GM13976 (cell line): ENCODE measurements at regions not wholly inside any gene's neighbourhood (a gene's known extent, or its start where the extent isn't known, plus 50 kb on each side); places are given as distances from the start of the nearest gene placed in this dataset.

Experiments used
- DNase-seq: peaks from one replicate; pipeline ENCODE4 v3.0.0; 2012; ENCODE audit warnings: low spot score
- in situ Hi-C: fragments of 300-500 bp; cut with MboI; formaldehyde crosslinking; loops from one replicate; pipeline ENCODE4 v1.12.0; 2022; ENCODE audit warnings: low sequenced_read_pairs, mixed read lengths, inconsistent platforms; ENCODE audit not compliant: unreplicated experiment
- TF ChIP-seq, protein P1 (sequence below): IDR thresholded peaks from 2 replicates; pipeline ENCODE4 v1.5.1; 2012; ENCODE audit warnings: borderline replicate concordance, mild to moderate bottlenecking; ENCODE audit not compliant: insufficient read depth; ENCODE audit errors: extremely low read depth, missing control alignments, control extremely low read depth

DNA sequence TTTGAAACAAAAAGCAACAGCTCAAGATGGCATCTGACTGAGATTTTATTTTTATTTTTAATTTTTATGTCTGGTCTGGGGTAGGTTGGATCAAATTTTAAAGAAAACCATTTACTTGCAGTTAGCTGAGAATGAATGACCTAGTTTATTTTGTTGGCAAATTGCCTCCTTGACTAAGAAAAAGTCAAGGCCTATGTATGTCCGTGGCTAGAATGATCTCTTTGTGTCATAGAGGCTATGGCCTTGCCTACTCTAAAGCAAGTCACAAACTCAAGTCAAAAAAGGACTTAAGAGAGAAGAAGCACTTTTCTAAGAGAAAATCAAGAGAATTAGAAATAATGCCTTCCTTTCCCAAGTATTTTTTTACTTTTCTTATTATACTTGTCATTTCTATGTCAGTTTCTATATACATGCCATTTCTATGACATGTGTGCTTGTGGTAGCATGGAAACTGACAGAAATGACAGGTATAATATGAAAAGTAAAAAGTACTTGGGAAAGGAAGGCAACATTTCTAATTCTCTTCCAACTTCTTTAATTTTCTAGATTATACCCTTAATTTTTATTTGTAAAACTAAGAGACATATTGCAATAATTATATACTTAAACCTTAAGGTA, 136.7 kb downstream of the CENPF start:
- in situ Hi-C loops, result no loop called here
- no peak for DNase-seq
- TF ChIP-seq, protein P1, sequence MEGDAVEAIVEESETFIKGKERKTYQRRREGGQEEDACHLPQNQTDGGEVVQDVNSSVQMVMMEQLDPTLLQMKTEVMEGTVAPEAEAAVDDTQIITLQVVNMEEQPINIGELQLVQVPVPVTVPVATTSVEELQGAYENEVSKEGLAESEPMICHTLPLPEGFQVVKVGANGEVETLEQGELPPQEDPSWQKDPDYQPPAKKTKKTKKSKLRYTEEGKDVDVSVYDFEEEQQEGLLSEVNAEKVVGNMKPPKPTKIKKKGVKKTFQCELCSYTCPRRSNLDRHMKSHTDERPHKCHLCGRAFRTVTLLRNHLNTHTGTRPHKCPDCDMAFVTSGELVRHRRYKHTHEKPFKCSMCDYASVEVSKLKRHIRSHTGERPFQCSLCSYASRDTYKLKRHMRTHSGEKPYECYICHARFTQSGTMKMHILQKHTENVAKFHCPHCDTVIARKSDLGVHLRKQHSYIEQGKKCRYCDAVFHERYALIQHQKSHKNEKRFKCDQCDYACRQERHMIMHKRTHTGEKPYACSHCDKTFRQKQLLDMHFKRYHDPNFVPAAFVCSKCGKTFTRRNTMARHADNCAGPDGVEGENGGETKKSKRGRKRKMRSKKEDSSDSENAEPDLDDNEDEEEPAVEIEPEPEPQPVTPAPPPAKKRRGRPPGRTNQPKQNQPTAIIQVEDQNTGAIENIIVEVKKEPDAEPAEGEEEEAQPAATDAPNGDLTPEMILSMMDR, result no peak

DNA sequence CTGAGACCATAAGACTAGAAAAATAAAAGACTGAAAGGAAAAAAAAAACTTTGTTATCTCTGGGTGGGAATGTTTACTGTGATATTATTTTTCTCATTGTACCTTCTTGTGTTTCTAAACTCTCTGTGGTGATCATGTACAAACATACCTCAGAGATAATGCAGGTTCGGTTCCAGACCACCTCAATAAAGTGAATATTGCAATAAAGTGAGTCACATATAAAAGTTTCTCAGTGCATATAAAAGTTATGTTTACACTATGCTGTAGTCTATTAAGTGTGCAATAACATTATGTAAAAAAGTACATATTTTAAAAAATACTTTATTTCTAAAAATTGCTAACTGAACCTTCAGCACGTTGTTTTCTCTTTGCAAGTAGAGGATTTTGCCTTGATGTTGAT, 137.5 kb downstream of the CENPF start:
- TF ChIP-seq, protein P1, result no peak
- no peak for DNase-seq
- in situ Hi-C loops, result no loop called here

DNA sequence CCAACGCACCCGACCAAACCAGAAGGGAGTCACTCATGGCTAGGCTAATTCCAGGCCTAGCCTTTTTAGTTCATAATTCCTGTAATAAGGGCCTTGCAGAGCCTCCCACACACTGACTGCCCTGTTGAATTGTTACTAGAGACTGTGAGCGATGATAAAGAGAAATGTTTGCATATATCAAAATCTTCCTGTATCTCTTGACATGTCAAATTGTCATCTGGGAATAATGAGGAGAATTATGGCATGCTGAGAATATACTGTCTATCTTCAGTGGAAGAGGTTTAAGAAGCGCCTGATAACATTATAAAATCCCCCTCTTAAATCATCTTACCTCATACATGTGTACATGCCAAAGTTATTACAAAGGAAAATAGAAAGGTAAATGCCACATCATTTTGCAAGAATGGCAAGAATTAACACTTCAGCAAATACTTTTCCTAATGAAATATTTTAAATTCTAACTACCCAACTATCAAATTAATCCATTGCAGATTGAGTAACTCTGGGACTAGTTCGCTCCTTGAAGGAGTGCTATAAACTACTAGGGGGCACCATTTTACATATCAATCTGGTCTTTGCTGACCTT, 144.1 kb downstream of the CENPF start:
- in situ Hi-C loops, result no loop called here
- no peak for DNase-seq
- TF ChIP-seq, protein P1, result no peak

GRCh38 chr1:214753236-214753852, 150.3 kb downstream of the CENPF start:
- TF ChIP-seq, protein P1, result no peak
- DNase-seq, result no peak
- in situ Hi-C loops, result no loop called here

- in situ Hi-C loops, result no loop called here
- DNase-seq, result no peak
- TF ChIP-seq, protein P1, result no peak
Observed at GRCh38 chr1:214761030-214761429, 158.0 kb downstream of the CENPF start.

DNA sequence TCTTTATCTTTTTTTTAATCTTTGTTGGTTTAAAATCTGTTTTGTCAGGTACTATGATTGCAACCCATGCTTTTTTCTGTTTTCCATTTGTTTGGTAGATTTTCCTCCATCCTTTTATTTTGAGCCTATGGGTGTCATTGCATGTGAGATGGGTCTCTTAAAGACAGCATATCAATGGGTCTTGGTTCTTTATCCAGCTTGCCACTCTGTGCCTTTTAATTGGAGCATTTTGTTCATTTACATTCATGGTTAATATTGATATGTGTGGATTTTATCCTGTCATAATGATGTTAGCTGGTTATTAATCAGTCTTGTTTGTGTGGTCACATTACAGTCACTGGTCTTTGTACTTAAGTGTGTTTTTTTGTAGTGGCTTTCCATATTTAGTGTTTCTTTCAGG, 159.9 kb downstream of the CENPF start:
- DNase-seq, result no peak
- in situ Hi-C loops, result no loop called here
- TF ChIP-seq, protein P1, result no peak
